ENCODE measurements at regions not wholly inside any gene's neighbourhood (a gene's known extent, or its start where the extent isn't known, plus 50 kb on each side); places are given as distances from the start of the nearest gene placed in this dataset.

DNA sequence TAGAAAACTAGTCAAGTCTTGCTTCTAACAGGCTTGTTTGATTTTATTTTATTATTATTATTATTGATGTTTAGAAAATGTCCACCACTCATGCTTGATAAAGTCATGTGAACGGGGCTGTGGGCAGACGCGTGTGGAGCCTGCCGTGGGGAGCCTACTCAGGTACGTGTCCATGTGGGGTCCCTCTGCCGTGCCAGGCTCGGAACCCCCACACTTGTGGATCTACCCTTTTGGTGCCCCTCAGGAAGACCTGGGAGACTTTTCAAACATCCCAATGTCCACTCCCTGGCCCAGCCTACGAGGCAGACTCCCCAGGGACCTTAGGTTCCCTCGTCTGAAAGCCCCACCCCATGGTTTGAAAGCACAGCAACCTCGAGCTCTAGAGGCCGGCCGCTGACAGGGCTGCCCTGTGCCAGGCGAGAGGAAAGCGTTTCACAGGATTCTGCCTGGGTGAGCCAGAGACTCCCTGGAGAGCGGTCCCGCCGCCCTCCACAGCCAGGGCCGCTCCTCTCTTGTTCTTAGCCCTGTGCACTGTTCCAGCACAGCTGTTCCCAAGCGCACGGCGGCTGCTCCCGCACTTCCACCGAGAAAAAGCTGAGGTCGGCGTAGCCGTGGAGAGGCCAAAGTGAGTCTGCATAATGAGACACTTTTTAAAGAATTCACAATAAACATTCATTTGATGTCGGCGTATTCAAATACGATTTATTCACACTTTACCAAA, 249.7 kb downstream of the TTLL2 start:
- CTCF ChIA-PET: no interaction called here
- Histone ChIP-seq H3K4me1 (ENCODE audit: insufficient read depth, low read length, poor library complexity, severe bottlenecking) (peaks cover 7% of the 10 kb centered on the region), H3K9me3 (ENCODE audit: low read depth, low read length, poor library complexity, severe bottlenecking) (no peaks in the 10 kb centered on the region), H3K4me3 (ENCODE audit: low read depth, low read length, poor library complexity, severe bottlenecking) (no peak overlapping the region), H3K27ac (ENCODE audit: low read depth, low read length, poor library complexity, severe bottlenecking) (no peak overlapping the region), H3K27me3 (replicated peaks; ENCODE audit: insufficient read depth, low read depth, low read length, poor library complexity) (no peaks in the 10 kb centered on the region), H3K36me3 (ENCODE audit: insufficient read depth, low read length, poor library complexity, severe bottlenecking) (no peaks in the 10 kb centered on the region)
- BruUV-seq (replicated peaks): no TSS peak
- intact Hi-C loops (cut with micrococcal nuclease; ENCODE audit: unreplicated experiment): no loop called here
- TF ChIP-seq EZH2 (IDR thresholded peaks at IDR 0.05; ENCODE audit: borderline replicate concordance, low read depth, low read length, poor library complexity, severe bottlenecking): no peak
- TF ChIP-seq, protein P1, sequence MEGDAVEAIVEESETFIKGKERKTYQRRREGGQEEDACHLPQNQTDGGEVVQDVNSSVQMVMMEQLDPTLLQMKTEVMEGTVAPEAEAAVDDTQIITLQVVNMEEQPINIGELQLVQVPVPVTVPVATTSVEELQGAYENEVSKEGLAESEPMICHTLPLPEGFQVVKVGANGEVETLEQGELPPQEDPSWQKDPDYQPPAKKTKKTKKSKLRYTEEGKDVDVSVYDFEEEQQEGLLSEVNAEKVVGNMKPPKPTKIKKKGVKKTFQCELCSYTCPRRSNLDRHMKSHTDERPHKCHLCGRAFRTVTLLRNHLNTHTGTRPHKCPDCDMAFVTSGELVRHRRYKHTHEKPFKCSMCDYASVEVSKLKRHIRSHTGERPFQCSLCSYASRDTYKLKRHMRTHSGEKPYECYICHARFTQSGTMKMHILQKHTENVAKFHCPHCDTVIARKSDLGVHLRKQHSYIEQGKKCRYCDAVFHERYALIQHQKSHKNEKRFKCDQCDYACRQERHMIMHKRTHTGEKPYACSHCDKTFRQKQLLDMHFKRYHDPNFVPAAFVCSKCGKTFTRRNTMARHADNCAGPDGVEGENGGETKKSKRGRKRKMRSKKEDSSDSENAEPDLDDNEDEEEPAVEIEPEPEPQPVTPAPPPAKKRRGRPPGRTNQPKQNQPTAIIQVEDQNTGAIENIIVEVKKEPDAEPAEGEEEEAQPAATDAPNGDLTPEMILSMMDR (conservative IDR thresholded peaks at IDR 0.05; ENCODE audit: low read depth, low read length): no peak
- POLR2A ChIA-PET (ENCODE audit: low non-redundant PET): no interaction called here
- DNase-seq (ENCODE audit: low spot score): no peak

DNA sequence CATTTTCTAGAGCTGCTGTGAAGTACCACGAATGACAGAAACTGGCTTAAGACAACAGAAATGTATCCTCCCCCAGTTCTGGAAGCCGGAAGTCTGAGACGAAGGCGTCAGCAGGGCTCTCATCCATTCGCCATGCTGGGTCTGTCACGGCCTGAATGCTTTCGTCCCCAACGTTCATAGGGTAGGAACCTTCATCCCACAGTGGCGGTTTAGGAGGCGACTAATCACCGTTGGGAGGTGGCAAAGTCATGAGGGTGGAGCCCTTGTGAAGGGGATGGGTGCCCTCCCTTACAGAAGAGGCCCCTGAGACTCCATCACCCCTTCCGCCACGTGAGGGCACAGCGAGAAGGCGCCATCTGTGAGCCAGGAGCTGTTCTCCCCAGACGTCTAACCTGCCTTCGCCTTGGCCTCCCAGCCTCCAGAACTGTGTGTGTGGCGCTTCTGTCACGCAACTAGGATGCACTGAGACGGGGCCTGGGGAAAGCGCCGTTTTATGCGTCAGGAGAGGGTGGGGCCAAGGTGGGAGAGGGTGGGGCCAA, 250.3 kb downstream of the TTLL2 start:
- intact Hi-C loops (cut with micrococcal nuclease; ENCODE audit: unreplicated experiment): no loop called here
- H3K27me3 ChIP-seq (replicated peaks; ENCODE audit: insufficient read depth, low read depth, low read length, poor library complexity): no peaks in the 10 kb centered on the region
- ChIA-PET POLR2A (ENCODE audit: low non-redundant PET) (no interaction called here), CTCF (no interaction called here)
- no peaks in the 10 kb centered on the region for H3K36me3 ChIP-seq (ENCODE audit: insufficient read depth, low read length, poor library complexity, severe bottlenecking)
- H3K27ac ChIP-seq (ENCODE audit: low read depth, low read length, poor library complexity, severe bottlenecking): no peak overlapping the region
- DNase-seq (ENCODE audit: low spot score): no peak
- H3K4me3 ChIP-seq (ENCODE audit: low read depth, low read length, poor library complexity, severe bottlenecking): no peak overlapping the region
- BruUV-seq (replicated peaks): no TSS peak
- H3K9me3 ChIP-seq (ENCODE audit: low read depth, low read length, poor library complexity, severe bottlenecking): no peaks in the 10 kb centered on the region
- TF ChIP-seq, protein P1 (conservative IDR thresholded peaks at IDR 0.05; ENCODE audit: low read depth, low read length): no peak
- TF ChIP-seq EZH2 (IDR thresholded peaks at IDR 0.05; ENCODE audit: borderline replicate concordance, low read depth, low read length, poor library complexity, severe bottlenecking): no peak
- H3K4me1 ChIP-seq (ENCODE audit: insufficient read depth, low read length, poor library complexity, severe bottlenecking): peaks cover 14% of the 10 kb centered on the region

DNA sequence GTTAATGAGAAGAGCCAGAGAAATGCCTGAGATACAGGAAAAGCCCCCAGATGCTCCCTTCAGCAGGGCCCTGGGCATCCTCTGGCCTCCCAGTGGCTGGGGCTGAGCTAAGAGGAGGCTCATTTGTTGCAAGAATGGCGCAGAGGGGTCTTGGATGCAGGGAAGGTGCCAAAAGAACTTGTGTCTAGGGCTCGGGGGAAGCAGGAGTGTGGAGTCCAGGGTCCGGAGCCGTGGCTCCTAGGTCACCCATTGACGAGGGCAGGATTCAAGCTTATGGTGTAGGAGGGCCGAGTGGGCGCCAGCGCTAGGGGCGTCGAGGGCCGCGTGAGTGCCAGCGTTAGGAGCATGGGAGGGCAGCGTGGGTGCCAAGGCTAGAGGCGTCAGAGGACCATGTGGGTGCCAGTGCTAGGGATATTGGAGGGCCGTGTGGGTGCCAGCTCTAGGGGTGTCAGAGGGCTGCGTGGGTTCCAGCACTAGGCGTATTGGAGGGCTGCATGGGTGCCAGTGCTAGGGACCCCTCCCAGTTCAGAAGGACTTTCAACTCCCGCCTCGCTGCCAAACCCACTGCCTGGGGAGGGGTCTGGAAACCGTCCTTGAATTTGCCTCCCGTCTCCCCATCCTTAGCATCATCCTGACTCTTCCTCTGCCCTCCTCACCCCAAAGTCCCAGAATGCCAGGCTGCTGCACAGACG, 250.5 kb upstream of the AFDN start:
- intact Hi-C loops (cut with micrococcal nuclease; ENCODE audit: unreplicated experiment): no loop called here

More for the DNA sequence above, 250.5 kb upstream of the AFDN start:
- no peak for DNase-seq (ENCODE audit: low spot score)
- POLR2A ChIA-PET (ENCODE audit: low non-redundant PET): no interaction called here
- H3K9me3 ChIP-seq (ENCODE audit: low read depth, low read length, poor library complexity, severe bottlenecking): no peaks in the 10 kb centered on the region
- H3K4me1 ChIP-seq (ENCODE audit: insufficient read depth, low read length, poor library complexity, severe bottlenecking): peaks cover 21% of the 10 kb centered on the region
- H3K36me3 ChIP-seq (ENCODE audit: insufficient read depth, low read length, poor library complexity, severe bottlenecking): no peaks in the 10 kb centered on the region
- CTCF ChIA-PET: no interaction called here
- H3K27me3 ChIP-seq (replicated peaks; ENCODE audit: insufficient read depth, low read depth, low read length, poor library complexity): no peaks in the 10 kb centered on the region
- BruUV-seq (replicated peaks): no TSS peak
- no peak for TF ChIP-seq EZH2 (IDR thresholded peaks at IDR 0.05; ENCODE audit: borderline replicate concordance, low read depth, low read length, poor library complexity, severe bottlenecking)
- TF ChIP-seq, protein P1 (conservative IDR thresholded peaks at IDR 0.05; ENCODE audit: low read depth, low read length): no peak
- no peak overlapping the region for H3K4me3 ChIP-seq (ENCODE audit: low read depth, low read length, poor library complexity, severe bottlenecking)
- no peak overlapping the region for H3K27ac ChIP-seq (ENCODE audit: low read depth, low read length, poor library complexity, severe bottlenecking)

All from A673 (cell line).